ENCODE measurements at regions not wholly inside any gene's neighbourhood (a gene's known extent, or its start where the extent isn't known, plus 50 kb on each side); places are given as distances from the start of the nearest gene placed in this dataset.

DNA sequence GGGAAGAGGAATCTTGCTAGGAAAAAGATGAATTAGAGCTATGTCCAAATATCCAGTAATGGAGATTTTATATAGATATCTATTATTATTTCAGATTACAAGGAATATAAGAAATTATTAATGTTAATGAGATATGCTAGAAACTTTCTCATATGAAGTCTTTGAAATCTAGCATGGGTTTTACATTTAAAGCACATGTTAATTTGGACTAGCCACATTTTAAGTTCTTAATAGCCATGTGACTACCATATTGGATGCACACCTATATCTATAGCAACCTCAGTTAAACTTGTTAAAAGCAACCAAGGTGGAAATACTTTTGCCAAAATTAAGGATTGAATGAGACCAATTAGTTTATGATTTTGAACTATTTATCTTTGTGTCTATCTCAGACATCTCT lies 86.7 kb upstream of the CNTNAP4 start:
- TF ChIP-seq NFE2 (CRISPR knock-in tag; IDR thresholded peaks at IDR 0.05) = no peak
- no peak for TF ChIP-seq CTCF (CRISPR knock-in tag; IDR thresholded peaks at IDR 0.05)
- TF ChIP-seq TCF7L2 (IDR thresholded peaks at IDR 0.05; ENCODE audit: low read depth, low read length) = no peak
- TF ChIP-seq ZNF7 (CRISPR knock-in tag; IDR thresholded peaks at IDR 0.05) = no peak
- TF ChIP-seq ZNF460 (CRISPR knock-in tag; IDR thresholded peaks at IDR 0.05; ENCODE audit: borderline replicate concordance) = no peak
- TF ChIP-seq SP5 (CRISPR knock-in tag; IDR thresholded peaks at IDR 0.05; ENCODE audit: borderline replicate concordance, low read depth) = no peak
- no peak for TF ChIP-seq ZNF550 (CRISPR knock-in tag; IDR thresholded peaks at IDR 0.05; ENCODE audit: borderline replicate concordance)
- no peak for TF ChIP-seq ZSCAN31 (CRISPR knock-in tag; IDR thresholded peaks at IDR 0.05; ENCODE audit: low read depth)
- no peak for TF ChIP-seq ZSCAN29 (CRISPR knock-in tag; conservative IDR thresholded peaks at IDR 0.05)
- TF ChIP-seq TAF1 (CRISPR knock-in tag; IDR thresholded peaks at IDR 0.05) = no peak
- TF ChIP-seq IKZF1 (IDR thresholded peaks at IDR 0.05) = no peak
- TF ChIP-seq SUZ12 (IDR thresholded peaks at IDR 0.05; ENCODE audit: low read depth, low read length) = no peak
- no peak for TF ChIP-seq KDM6A (CRISPR knock-in tag; IDR thresholded peaks at IDR 0.05; ENCODE audit: low read depth)

All from HepG2 (cell line).